DMS79 treated with DMSO at 0.1 percent for 48 hours (cell line): ENCODE measurements at regions not wholly inside any gene's neighbourhood (a gene's known extent, or its start where the extent isn't known, plus 50 kb on each side); places are given as distances from the start of the nearest gene placed in this dataset.

ENCODE experiments used
- DNase-seq: peaks from one replicate; lab custom pipeline; 2025; lab: John Stamatoyannopoulos, UW

- no peak for DNase-seq
These were observed 125.2 kb upstream of the PIK3C3 start for GRCh38 chr18:41829647-41830516.

DNA sequence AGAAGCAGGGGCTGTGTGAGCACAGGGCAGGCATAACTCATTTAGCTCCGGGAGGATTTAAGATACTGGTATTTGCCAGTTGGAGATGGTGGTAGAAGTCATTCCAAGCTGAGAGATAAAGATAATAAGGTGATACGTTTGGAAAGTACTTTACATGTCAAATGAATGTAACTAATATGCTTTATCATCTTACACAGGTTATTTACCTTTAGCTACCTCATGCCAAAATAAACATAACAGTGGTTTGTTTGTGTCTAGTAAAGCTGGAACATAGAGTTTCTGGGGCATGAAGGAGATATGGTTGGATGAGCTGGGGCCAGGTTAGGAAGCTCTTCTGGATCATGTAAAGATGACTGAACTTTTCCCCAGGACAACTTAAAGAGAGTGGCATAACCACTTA, 126.9 kb upstream of the PIK3C3 start:
- peak; percentile 81 for DNase-seq

DNA sequence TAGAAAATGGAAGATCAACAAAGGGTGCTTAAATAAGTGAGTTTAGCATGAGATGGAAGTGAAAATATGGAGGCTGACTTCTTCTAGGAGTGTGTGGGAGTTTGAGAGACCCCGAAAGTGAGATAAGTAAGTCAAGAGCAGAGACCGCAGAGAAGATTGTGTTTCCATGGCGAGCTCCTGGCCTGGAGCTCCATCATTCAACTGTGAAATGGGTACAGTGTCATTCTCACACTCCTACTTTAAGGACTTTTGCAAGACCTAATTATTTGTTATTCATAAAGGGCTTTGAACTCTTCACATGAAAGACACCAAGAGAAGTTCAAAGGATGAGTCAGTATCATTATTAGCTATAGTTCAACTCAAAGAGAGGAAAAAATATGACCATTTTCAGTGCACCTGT, 134.2 kb upstream of the PIK3C3 start:
- DNase-seq, result no peak

GRCh38 chr18:41818381-41819355, 136.4 kb upstream of the PIK3C3 start:
- no peak for DNase-seq

- DNase-seq, result no peak
These were observed 140.4 kb upstream of the PIK3C3 start for GRCh38 chr18:41814651-41815050.

DNA sequence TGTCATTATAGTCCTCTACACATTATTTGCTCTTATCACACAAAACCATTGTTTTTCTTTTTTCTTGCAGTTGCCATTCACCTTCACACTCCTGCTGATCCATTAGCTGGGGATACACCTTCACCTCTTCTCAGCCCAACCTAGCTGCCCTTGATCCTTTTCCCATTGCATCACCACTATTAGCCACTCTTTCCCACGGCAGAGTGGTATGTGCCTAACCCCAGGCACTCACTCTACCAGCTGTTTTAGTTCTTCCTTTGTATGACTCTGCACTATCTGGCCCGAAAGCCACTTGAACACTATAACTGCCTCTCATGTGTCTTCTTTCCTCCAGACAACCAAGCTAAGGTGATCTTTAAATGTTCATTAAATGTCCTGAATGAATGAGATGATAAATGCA, 145.4 kb upstream of the PIK3C3 start:
- DNase-seq, result peak; percentile 11

- no peak for DNase-seq
These were observed 149.7 kb upstream of the PIK3C3 start for GRCh38 chr18:41805341-41805740.

- no peak for DNase-seq
These were observed 156.2 kb upstream of the PIK3C3 start for GRCh38 chr18:41798879-41799278.

GRCh38 chr18:41790687-41791086, 164.3 kb upstream of the PIK3C3 start:
- no peak for DNase-seq

DNA sequence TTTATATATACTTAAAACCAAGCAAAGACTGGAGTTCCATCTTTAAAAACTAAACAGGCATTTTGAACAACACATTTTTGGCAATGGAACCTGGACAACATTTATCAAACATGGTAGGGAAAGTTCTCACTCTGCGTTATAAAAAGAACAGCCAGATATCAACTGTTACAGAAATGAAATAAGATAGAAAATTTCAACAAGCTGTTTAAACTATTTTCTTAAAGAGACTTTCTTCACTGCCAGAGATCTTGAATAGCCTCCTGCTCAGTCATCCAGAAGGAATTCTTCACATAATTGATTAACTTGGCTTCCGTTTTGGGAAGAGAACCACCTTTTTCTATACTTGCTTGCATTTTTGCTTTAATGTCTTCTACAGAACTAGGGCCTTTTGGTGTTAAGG, 166.0 kb upstream of the PIK3C3 start:
- no peak for DNase-seq

DNA sequence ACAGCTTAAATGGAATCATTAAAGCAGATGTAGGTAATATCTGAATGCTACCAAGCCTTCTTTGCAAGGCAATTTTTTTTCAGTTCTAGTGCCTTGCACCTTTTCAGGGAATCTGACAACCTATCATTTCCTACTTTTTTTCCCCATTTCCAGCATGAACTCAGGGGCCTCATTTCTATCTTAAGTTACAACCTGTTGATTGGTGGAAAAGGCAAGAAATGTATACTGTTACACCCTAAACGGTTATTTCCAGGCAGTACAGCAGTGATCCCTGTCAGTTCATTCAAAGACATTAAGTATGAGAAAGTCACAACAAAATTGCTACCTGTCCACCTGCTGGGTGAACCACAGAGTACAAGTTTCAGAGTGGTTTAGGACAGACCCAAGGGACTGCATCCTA, 171.2 kb upstream of the PIK3C3 start:
- DNase-seq, result no peak

- DNase-seq, result no peak
These were observed 171.8 kb upstream of the PIK3C3 start for GRCh38 chr18:41783065-41783818.

DNA sequence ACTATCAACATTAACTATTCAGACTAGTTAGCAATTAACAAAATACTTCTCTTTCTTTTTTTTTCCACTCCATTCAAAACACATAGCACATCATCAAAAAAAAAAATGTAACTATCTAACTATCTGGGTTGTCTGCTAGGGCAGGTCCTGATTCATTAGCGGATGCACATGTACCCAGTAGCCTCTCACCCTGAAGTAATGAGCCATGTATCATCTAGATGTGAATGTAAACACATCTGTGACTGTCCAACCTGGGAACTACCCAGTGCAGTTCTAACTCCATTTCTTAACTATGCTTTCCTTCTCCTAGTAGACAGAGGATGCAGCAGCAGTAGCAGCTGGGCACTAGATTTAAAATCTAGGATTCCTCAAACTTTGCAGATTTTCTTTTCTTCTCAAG, 183.1 kb upstream of the PIK3C3 start:
- no peak for DNase-seq

DNA sequence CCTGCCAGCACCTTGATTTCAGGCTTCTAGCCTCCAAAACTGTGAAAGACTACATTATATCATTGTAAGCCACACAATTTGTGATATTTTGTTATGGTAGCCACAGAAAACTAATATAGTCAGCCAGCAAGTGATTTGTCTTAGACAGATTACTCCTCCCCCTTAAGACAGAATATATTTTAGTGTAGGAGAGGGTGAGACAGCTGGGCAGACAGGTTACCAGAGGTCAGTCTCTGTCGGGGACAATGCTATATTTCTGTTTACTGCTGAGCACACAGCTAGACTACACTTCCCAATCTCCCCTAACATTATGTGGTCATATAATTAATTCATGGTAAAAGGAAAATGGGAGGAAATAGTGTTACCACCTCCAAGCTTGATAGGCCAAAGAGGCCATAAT, 185.8 kb upstream of the PIK3C3 start:
- no peak for DNase-seq

GRCh38 chr18:41768467-41768866, 186.6 kb upstream of the PIK3C3 start:
- no peak for DNase-seq

GRCh38 chr18:41767960-41768359, 187.1 kb upstream of the PIK3C3 start:
- DNase-seq, result peak; percentile 8

DNA sequence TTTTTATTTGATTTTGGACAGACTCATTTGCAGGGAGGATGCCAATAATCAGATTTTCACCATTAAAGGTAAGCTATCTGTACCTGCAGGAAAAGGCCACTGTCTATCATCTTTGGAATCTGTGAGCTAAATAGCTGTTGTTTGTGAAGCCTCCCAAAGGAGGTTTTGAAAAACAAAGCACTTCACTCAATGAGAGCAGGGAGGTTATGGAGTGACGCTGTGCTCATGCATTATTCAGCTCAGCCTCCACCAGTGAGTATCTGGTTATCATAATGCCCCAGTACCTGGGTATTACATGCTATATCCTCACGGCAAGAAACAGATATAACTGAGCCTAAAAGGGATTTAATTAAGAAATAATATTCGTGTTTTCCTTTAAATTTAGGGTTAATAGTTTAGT, 189.6 kb upstream of the PIK3C3 start:
- DNase-seq, result peak; percentile 81

- no peak for DNase-seq
These were observed 191.7 kb upstream of the PIK3C3 start for GRCh38 chr18:41763361-41763760.

- DNase-seq, result peak; percentile 25
These were observed 193.6 kb upstream of the PIK3C3 start for GRCh38 chr18:41761333-41762018.

- DNase-seq, result no peak
These were observed 196.5 kb upstream of the PIK3C3 start for GRCh38 chr18:41758534-41758933.

DNA sequence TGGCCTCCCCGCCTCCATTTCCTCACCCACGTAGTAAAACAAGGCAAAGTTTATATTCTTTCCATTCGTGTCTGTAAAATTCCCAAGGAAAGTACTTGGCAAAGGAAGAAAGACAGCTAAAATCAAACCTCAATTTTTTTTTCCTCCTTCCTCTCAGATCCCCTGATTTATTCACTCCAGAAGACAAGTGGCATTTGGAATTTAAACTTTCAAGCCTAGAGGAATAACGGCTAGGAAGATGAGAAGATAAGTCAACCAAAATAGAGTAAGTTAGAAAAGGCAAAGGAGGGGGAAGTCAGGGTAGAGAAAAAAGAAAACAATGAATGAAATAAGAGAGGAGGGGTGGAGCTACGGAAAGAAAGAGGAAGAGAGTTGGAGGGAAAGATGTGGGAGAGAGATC, 198.9 kb upstream of the PIK3C3 start:
- no peak for DNase-seq

DNA sequence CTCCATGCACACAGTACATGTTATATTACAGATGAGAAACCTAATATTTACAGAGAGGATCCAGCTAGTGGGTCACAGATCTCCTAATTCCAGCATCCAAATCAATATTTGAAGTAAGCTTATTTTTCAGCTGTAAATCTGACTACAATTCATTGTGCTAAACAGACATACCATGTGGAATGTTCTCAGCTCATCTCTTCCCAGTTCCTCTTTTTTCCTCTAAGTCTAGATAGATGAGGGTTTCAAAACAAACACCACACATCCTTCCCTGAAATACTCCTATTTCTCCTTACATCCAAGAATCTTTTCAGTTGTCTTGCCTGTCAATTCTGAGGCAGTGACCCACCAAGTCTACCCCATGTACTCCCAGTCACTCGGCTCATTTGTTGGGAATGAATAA, 200.7 kb upstream of the PIK3C3 start:
- no peak for DNase-seq
